GM21737 (cell line): ENCODE measurements at regions not wholly inside any gene's neighbourhood (a gene's known extent, or its start where the extent isn't known, plus 50 kb on each side); places are given as distances from the start of the nearest gene placed in this dataset.

Source experiments
- ATAC-seq: cut with Tn5 transposase; IDR thresholded peaks from one replicate; pipeline ENCODE4 v1.9.1; 2021; ENCODE audit warnings: mild to moderate bottlenecking, moderate library complexity; ENCODE audit not compliant: unreplicated experiment

- ATAC-seq: no peak
These were observed 100.2 kb upstream of the DMAC1 start for GRCh38 chr9:7899753-7900152.

- no peak for ATAC-seq
These were observed 94.7 kb upstream of the DMAC1 start for GRCh38 chr9:7894231-7894630.

GRCh38 chr9:7892975-7893374 is 93.4 kb upstream of the DMAC1 start:
- no peak for ATAC-seq

GRCh38 chr9:7879551-7880245 is 80.1 kb upstream of the DMAC1 start:
- ATAC-seq: no peak

GRCh38 chr9:7871977-7872730 is 72.6 kb upstream of the DMAC1 start:
- ATAC-seq: no peak

- no peak for ATAC-seq
These were observed 69.8 kb upstream of the DMAC1 start for GRCh38 chr9:7869340-7869739.

- ATAC-seq: no peak
These were observed 62.6 kb upstream of the DMAC1 start for GRCh38 chr9:7862170-7862569.

- no peak for ATAC-seq
These were observed 61.5 kb upstream of the DMAC1 start for GRCh38 chr9:7861086-7861485.

- ATAC-seq: no peak
These were observed 60.7 kb upstream of the DMAC1 start for GRCh38 chr9:7860335-7860709.

GRCh38 chr9:7859701-7860334 is 60.2 kb upstream of the DMAC1 start:
- no peak for ATAC-seq

GRCh38 chr9:7858166-7858565 is 58.6 kb upstream of the DMAC1 start:
- no peak for ATAC-seq

- ATAC-seq: no peak
These were observed 55.2 kb upstream of the DMAC1 start for GRCh38 chr9:7854763-7855162.
